Activated CD8-positive, alpha-beta memory T cell treated with anti-CD3 and anti-CD28 coated beads, Interleukin-2, amount 50 U/mL, for 1 hour (primary cell): ENCODE measurements at regions not wholly inside any gene's neighbourhood (a gene's known extent, or its start where the extent isn't known, plus 50 kb on each side); places are given as distances from the start of the nearest gene placed in this dataset.
"Not testable (repeated sequence)": the region's sequence is repeated elsewhere in the genome, so short reads cannot be mapped to it uniquely, and the experiment has no call there.

Experiments used
- DNase-seq: peaks from one replicate; pipeline ENCODE4 v3.0.0-alpha.2; 2020; ENCODE audit errors: extremely low read depth

DNA sequence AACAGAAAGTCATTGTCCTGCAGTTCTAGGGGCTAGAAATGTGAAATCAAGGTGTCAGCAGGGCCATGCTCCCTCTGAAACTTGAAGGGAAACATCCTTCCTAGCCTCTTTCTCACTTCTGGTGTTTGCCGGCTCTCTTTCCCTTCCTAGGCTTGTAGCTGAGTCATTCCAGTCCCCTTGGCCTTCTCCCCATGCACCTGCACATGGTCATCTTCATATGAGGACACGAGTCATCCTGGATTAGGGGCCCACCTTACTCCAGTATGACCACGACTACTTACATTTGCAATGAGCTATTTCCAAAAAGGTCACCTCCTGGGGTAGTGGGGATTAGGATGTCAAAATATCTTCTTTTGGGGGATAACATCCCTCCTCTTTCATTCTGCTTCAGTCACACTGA, 168.5 kb upstream of the CXCR4 start:
- no peak for DNase-seq

DNA sequence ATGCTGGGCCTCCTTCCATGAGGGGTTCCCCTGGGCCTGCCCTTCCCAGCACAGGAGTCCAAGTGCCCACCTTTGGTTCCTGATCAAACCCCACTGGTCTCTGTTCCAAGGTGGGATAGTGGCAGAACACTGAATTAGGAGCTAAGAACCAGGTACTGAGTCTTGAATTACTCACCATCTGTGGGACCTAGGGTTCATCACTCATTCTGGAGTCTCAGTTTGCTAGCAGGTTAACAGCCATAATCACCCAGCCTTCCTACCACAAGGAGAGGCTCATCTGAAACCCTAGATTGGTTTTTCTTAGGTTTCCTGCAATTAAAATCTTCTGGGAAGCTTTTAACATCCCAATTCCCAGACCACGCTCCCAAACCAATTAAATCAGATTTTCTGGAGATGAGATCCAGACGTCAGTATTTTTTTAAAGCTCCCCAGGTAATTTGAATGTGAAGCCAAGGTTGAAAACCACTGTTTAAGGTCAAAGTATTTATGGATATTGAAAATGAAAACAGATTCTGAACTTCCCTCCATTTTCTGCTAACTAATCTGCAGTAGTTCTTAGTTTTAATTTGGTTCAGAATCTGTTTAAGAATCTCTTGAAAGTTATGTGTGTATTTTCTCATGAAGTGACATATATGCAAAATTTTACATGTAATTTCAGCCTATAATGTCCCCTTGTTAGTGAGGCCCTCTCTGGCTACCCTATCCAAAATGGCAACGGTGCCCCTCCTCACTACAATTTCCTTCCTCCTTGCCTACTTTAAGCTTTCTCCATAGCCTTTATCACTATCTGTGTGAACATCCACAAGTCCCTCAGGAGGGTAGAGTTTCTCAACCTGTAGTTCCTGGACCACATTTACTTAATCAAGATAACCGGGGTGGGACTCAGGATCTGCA, 166.5 kb upstream of the CXCR4 start:
- no peak for DNase-seq

DNA sequence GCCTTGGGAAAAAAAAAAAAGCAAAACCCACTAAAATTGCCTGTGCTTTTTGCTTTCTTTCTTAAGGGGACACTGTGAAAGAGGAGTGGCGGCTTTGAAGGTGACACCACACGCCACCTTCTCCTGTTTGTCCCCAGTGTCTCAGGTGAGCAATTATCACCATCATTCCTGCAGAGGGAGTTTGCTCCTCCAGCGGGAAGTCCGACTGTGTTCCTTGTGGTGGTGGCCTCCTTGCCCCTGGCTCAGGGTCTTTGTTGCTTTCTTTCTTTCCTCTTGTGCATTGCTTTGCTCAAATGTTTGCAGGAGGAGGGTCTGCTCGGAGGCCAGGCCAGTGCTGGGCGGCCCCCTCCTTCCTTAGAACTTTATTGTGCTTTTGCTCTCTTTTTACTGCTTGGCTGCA, 164.3 kb upstream of the CXCR4 start:
- DNase-seq = no peak

- peak; percentile 47 for DNase-seq
Measured at GRCh38 chr2:136281281-136282114, 163.5 kb upstream of the CXCR4 start.

GRCh38 chr2:136266346-136266745, 148.4 kb upstream of the CXCR4 start:
- DNase-seq = not testable (repeated sequence)

DNA sequence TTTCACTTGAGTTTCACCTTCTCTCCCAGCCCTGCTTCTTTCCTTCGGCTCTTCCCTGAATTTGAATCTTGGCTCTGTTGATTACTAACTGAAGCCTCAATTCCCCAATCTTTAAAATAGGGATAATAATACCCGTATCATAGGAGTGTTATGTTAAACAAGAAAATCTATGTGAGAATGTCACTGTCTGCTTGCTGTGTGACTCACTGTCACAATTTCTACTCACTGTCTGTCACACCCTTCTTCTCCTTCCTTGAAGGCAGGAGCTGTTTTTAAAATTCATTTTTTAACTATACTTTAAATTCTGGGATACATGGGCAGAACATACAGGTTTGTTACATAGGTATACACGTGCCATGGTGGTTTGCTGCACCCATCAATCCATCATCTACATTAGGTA, 141.6 kb upstream of the CXCR4 start:
- DNase-seq = no peak

DNA sequence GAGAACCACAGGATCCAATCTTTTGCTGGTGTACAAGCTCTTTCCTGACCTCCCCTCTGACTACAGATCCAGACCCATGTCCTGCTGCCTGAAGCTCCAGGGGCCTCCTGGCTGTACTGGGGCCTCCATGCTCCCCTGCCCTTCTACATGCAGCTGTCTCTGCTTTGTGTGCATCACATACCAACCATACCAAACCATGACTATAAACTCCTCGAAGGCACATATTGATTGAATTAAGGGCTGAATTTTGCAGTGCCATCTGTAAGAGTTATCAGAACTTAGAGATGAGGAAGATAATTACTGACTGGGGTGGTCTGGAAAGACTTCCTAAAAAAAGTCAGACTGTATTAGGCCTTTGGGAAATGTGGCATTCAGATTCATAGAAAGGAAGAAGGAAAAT, 139.9 kb upstream of the CXCR4 start:
- DNase-seq = no peak

DNA sequence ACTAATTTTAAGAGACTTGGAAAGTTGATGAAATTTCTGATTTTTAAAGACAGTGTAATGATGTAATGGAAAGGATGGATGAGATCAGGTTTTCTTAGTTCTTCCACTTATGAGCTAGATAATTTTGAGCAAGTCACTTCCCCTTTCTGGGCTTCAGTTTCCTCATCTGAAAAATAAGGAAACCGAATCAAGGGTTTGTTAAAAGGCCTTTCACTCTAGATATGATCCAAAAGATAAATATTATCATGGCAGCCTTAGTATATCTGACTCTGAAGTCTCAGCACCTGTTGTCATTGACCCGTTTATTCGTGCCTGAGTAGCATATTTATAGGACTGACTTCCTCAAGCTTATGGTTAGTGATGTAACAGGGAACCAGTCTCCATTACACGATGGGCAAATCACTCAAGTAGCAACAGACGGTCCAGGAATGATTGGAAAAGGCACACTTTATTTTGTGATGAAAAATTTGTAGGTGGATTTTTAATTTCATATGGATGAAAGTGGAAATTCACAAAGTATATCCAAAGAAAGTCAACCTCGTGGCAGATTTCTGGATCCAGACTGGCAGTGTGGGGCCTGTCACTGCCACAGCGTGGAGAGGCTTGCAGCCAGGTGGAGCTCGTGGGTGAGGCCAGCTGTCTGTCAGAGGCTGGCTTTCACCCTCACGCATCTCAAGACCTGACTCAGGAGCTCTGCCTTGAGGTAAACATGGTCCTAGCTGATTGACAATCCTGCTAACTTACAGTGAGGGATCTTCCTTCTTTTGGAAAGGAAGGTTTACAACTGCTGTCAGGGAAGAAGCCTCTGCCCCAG, 137.9 kb upstream of the CXCR4 start:
- peak; percentile 13 for DNase-seq

DNA sequence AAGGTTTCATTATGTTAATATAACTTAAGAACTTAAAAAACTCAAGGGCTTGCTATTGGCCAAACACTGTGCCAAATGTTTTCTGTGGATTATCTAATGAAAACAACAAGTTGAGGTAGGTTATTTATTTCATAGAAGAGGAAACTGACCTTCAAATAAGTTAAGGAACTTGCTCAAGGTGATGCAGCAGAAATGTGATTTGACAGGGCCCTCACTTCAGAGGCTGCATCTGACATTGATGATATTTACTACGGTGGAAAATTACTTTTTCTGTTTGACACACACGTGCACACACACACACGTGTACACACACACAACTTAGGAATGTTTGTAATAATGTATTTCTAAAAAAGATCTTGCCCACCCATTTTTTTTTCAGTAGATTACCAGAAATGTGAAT, 137.2 kb upstream of the CXCR4 start:
- no peak for DNase-seq

DNA sequence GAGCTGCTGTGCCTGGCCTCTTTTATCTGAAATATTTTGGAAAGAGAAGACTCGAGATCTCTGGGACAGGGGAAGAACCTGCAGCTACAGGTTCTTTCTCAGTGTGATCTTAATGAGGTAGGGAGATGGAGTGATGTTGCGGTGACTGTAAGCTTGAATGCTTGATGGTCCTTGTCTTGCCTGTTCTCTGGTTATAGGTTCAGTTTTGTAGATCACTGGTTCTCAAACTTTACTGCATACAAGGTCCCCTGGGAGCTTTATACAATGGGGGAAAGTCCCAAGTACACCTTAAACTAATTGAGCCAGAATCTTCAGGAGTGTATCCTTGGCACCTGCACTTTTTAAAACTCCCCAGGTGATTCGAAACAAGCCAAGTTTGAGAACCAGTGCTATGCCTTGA, 136.7 kb upstream of the CXCR4 start:
- DNase-seq = no peak

- no peak for DNase-seq
Measured at GRCh38 chr2:136253288-136254004, 135.5 kb upstream of the CXCR4 start.

DNA sequence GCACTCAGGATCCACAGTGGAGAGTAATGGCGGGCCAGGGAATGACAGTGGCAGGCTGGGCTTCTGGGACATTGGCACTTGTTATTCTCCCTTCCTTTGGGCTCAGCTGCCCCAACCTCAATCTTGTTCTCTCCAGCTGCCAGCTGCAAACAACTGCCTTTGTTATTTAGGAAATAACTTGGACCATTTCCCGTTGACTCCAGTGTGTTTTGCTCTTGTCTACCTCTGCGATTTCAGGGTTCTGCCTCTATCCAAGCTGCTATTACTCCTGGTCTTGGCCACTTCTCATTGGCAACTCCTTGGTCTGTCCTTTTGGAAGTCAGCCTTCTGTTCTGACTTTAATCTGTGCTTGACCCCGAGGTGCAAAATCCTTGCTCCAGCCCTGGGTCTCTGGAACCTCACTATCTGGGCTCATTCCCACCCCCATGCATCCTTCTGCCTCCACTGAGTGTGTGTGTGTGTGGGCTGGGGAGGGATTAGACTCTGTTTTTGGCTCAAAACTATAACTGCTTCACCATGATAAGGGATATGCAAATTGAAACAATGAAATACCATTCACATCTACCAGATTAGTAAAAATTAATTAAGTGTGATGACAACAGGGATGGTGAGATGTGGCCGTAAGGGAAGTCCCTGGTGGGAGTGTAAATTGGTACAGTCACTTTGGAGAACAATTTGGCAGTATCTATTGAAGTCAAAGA, 134.1 kb upstream of the CXCR4 start:
- DNase-seq = no peak

GRCh38 chr2:136251197-136251884, 133.4 kb upstream of the CXCR4 start:
- no peak for DNase-seq

DNA sequence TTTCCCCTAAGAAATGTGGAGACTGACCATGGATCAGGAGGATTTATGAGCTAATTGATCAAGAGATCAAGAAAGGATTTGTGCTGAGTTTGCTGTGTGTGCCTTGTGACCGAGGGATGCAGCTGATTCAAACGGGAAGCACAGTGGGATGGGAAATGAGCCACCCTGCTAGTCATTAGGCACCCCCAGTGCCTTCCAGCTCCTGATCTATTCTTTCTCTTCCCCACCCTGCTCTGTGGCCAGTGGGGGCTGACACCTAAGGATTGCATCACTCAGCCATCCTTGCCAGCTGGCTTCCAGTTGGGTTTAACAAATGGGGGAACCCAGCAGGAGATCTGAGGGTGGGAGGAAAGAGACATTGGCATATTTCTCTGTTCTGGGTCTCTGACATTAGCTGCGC, 132.2 kb upstream of the CXCR4 start:
- no peak for DNase-seq

DNA sequence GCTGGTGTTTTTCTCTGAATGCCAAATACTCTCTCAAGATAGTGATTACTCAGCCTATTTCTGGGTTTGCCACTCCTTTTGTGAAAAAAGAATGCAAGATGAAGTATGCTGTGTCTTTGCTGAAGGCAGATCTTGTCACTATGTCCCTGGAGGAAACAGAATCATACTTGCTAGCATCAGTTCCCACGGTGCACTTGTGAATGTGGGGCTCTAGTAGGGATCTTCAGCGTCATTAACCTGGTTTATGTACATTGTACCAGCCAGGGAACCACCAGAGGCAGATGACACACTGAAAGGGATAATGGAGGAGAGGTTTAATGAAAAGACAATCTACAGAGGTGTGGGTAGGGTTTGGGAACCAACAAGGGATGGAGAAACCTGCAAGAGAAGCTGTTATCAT, 131.0 kb upstream of the CXCR4 start:
- no peak for DNase-seq

DNA sequence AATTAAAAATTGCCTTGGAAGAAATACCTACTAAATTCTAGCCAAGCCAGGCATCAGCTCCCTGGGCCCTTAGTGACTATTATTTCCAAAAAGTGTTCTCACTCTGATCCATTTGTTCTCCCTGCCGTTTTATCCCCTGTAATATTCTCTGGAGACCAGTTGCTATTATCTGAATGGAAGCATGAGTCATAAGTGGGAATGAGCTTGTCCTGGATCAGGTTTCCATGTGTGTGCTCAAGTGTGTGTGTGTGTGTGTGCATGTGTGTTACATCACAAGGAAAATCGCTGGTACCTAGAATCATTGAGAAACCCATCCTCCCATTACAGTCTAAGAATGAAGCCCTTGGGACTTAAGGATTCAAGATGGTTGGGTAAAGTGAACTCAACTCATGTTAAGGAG, 130.3 kb upstream of the CXCR4 start:
- no peak for DNase-seq

- DNase-seq = no peak
Measured at GRCh38 chr2:136247204-136247950, 129.4 kb upstream of the CXCR4 start.

- DNase-seq = no peak
Measured at GRCh38 chr2:136246086-136246669, 128.2 kb upstream of the CXCR4 start.

GRCh38 chr2:136245211-136245610, 127.3 kb upstream of the CXCR4 start:
- DNase-seq = no peak
